Motor neuron (in vitro differentiated cells): ENCODE measurements at regions not wholly inside any gene's neighbourhood (a gene's known extent, or its start where the extent isn't known, plus 50 kb on each side); places are given as distances from the start of the nearest gene placed in this dataset.
"Not testable (repeated sequence)": the region's sequence is repeated elsewhere in the genome, so short reads cannot be mapped to it uniquely, and the experiment has no call there.

Experiments
- ATAC-seq, 8 experiments: fragments of 200-7000 bp; cut with Tn5 transposase; replicated peaks in 6 of 8; 2 replicates each; pipeline ENCODE4 v1.8.0; 2021; ENCODE audit warnings: mild to moderate bottlenecking in 8 of 8, moderate library complexity in 8 of 8
- H3K27ac ChIP-seq, 2 donors: fragments of 250-450 bp; sonication (Bioruptor Pico); 2 replicates each; pipeline ENCODE4 v1.9.0; 2021; ENCODE audit warnings: antibody characterized with exemption in 2 of 2, mild to moderate bottlenecking in 2 of 2, moderate library complexity in 1 of 2
- H3K4me1 ChIP-seq, 2 donors: fragments of 250-450 bp; sonication (Bioruptor Pico); replicated peaks in 1 of 2; 2 replicates each; pipeline ENCODE4 v1.6.1; 2021; ENCODE audit warnings: antibody characterized with exemption in 2 of 2, mild to moderate bottlenecking in 2 of 2, moderate library complexity in 1 of 2
- H3K4me3 ChIP-seq, 5 donors: fragments of 250-450 bp; sonication (Bioruptor Pico); 2 replicates each; pipeline ENCODE4 v1.9.0; 2021; ENCODE audit warnings: antibody characterized with exemption in 5 of 5, mild to moderate bottlenecking in 5 of 5, moderate library complexity in 4 of 5
- WGBS, 10 experiments: fragments of 450-650 bp; shearing (Covaris generic); methylation state at CpG; one replicate each; pipeline ENCODE4 v1.0.0; 2022; 5-methylcytosine and 5-hydroxymethylcytosine counted together
- in situ Hi-C, 9 experiments: fragments of 400-800 bp; cut with MboI; loops; one replicate each; pipeline ENCODE4 v1.15.0; 2021; ENCODE audit warnings: low sequenced_read_pairs in 9 of 9, low pct_unique_long_range_greater_than_20kb in 2 of 9; ENCODE audit not compliant: unreplicated experiment in 9 of 9

GRCh38 chr18:30432349-30432748, 610.2 kb downstream of the DSC3 start:
- Histone ChIP-seq H3K27ac (no peak overlapping the region), H3K4me3 (no peak overlapping the region), H3K4me1 (no peaks in the 10 kb centered on the region)
- in situ Hi-C loops, result no loop called here
- no peak for ATAC-seq
- 0 to 100% (median 66%) methylated on average over 1 to 2 of the region's 2 CpGs; no CpG with 5 or more reads in 1 of the 10 experiments for WGBS, 10 experiments

- H3K4me3 ChIP-seq, H3K4me1 ChIP-seq, ATAC-seq, H3K27ac ChIP-seq, in situ Hi-C loops: not testable (repeated sequence)
- 0 to 100% (median 65%) methylated on average over 1 to 9 of the region's 11 CpGs; no CpG with 5 or more reads in 2 of the 10 experiments for WGBS, 10 experiments
Measured at GRCh38 chr18:30419399-30419798, 623.1 kb downstream of the DSC3 start.

GRCh38 chr18:30415903-30416302, 626.6 kb downstream of the DSC3 start:
- 0 to 80% (median 66%) methylated on average over 1 to 2 of the region's 2 CpGs; no CpG with 5 or more reads in 1 of the 10 experiments for WGBS, 10 experiments
- in situ Hi-C loops, result no loop called here
- no peaks in the 10 kb centered on the region for H3K4me1 ChIP-seq
- no peak overlapping the region for H3K4me3 ChIP-seq
- H3K27ac ChIP-seq, result no peak overlapping the region
- no peak for ATAC-seq

GRCh38 chr18:30409120-30409519, 633.4 kb downstream of the DSC3 start:
- ATAC-seq, result no peak
- Histone ChIP-seq H3K4me3 (no peak overlapping the region), H3K27ac (no peak overlapping the region), H3K4me1 (peaks cover 0 to 5% of the 10 kb centered on the region in 2 donors)
- in situ Hi-C loops, result no loop called here
- 0 to 100% (median 45%) methylated on average over 1 to 2 of the region's 3 CpGs; no CpG with 5 or more reads in 2 of the 10 experiments for WGBS, 10 experiments

GRCh38 chr18:30406728-30407127, 635.8 kb downstream of the DSC3 start:
- in situ Hi-C loops, result no loop called here
- Histone ChIP-seq H3K4me3 (no peak overlapping the region), H3K27ac (no peak overlapping the region), H3K4me1 (peaks cover 0 to 5% of the 10 kb centered on the region in 2 donors)
- 0 to 100% (median 81%) methylated on average over 1 to 3 of the region's 3 CpGs for WGBS, 10 experiments
- no peak for ATAC-seq

GRCh38 chr18:30405038-30405437, 637.5 kb downstream of the DSC3 start:
- ATAC-seq, result no peak
- 0 to 100% (median 63%) methylated on average over 1 of the region's 1 CpG; no CpG with 5 or more reads in 2 of the 10 experiments for WGBS, 10 experiments
- Histone ChIP-seq H3K4me1 (peaks cover 0 to 5% of the 10 kb centered on the region in 2 donors), H3K4me3 (no peak overlapping the region), H3K27ac (no peak overlapping the region)
- in situ Hi-C loops, result no loop called here

GRCh38 chr18:30404422-30404821, 638.1 kb downstream of the DSC3 start:
- ATAC-seq, result peak in 4 of 8 experiments; percentile 8 to 55 (median 29)
- in situ Hi-C loops, result no loop called here
- 20 to 100% (median 77%) methylated on average over 1 of the region's 1 CpG; no CpG with 5 or more reads in 4 of the 10 experiments for WGBS, 10 experiments
- Histone ChIP-seq H3K4me3 (no peak overlapping the region), H3K4me1 (peaks cover 0 to 5% of the 10 kb centered on the region in 2 donors), H3K27ac (no peak overlapping the region)

- Histone ChIP-seq H3K4me3 (no peak overlapping the region), H3K27ac (no peak overlapping the region), H3K4me1 (peaks cover 0 to 5% of the 10 kb centered on the region in 2 donors)
- in situ Hi-C loops, result no loop called here
- no peak for ATAC-seq
- 0 to 100% (median 58%) methylated on average over 1 to 3 of the region's 3 CpGs for WGBS, 10 experiments
Measured at GRCh38 chr18:30403278-30403677, 639.3 kb downstream of the DSC3 start.

- no peaks in the 10 kb centered on the region for H3K4me1 ChIP-seq
- H3K4me3 ChIP-seq, result no peak overlapping the region
- WGBS, 10 experiments, result 0 to 17% (median 0%) methylated on average over 1 to 2 of the region's 2 CpGs; no CpG with 5 or more reads in 3 of the 10 experiments
- in situ Hi-C loops, result no loop called here
- H3K27ac ChIP-seq, result no peak overlapping the region
- ATAC-seq, result peak in 2 of 8 experiments; percentile 37 to 42
Measured at GRCh38 chr18:30387401-30387800, 655.1 kb downstream of the DSC3 start.

GRCh38 chr18:30386624-30387023, 655.9 kb downstream of the DSC3 start:
- Histone ChIP-seq H3K4me1 (no peaks in the 10 kb centered on the region), H3K4me3 (no peak overlapping the region), H3K27ac (no peak overlapping the region)
- in situ Hi-C loops, result no loop called here
- no peak for ATAC-seq
- 0 to 96% (median 37%) methylated on average over 1 to 5 of the region's 5 CpGs for WGBS, 10 experiments

- no peak for ATAC-seq
- in situ Hi-C loops, result no loop called here
- Histone ChIP-seq H3K4me3 (no peak overlapping the region), H3K4me1 (no peaks in the 10 kb centered on the region), H3K27ac (no peak overlapping the region)
- WGBS, 10 experiments, result 0 to 100% (median 82%) methylated on average over 1 of the region's 1 CpG; no CpG with 5 or more reads in 2 of the 10 experiments
Measured at GRCh38 chr18:30385684-30386083, 656.9 kb downstream of the DSC3 start.

- no peak overlapping the region for H3K4me3 ChIP-seq
- no peak overlapping the region for H3K27ac ChIP-seq
- no peaks in the 10 kb centered on the region for H3K4me1 ChIP-seq
- 0 to 100% (median 81%) methylated on average over 1 to 2 of the region's 2 CpGs for WGBS, 10 experiments
- in situ Hi-C loops, result no loop called here
- no peak for ATAC-seq
Measured at GRCh38 chr18:30381826-30382225, 660.7 kb downstream of the DSC3 start.

GRCh38 chr18:30378097-30378496, 664.4 kb downstream of the DSC3 start:
- H3K4me1 ChIP-seq, result no peaks in the 10 kb centered on the region
- no peak overlapping the region for H3K4me3 ChIP-seq
- peak in 1 of 8 experiments; percentile 70 for ATAC-seq
- 0 to 100% (median 79%) methylated on average over 1 of the region's 1 CpG; no CpG with 5 or more reads in 2 of the 10 experiments for WGBS, 10 experiments
- in situ Hi-C loops, result no loop called here
- no peak overlapping the region for H3K27ac ChIP-seq

- 3 to 83% (median 58%) methylated on average over 1 to 4 of the region's 4 CpGs for WGBS, 10 experiments
- ATAC-seq, result no peak
- in situ Hi-C loops, result no loop called here
- Histone ChIP-seq H3K4me3 (no peak overlapping the region), H3K4me1 (no peaks in the 10 kb centered on the region), H3K27ac (no peak overlapping the region)
Measured at GRCh38 chr18:30376515-30376914, 666.0 kb downstream of the DSC3 start.
